ENCODE measurements at regions not wholly inside any gene's neighbourhood (a gene's known extent, or its start where the extent isn't known, plus 50 kb on each side); places are given as distances from the start of the nearest gene placed in this dataset.
A peak's percentile ranks its signal among the peaks of the same experiment; 100 is the strongest.
"Not testable (repeated sequence)": the region's sequence is repeated elsewhere in the genome, so short reads cannot be mapped to it uniquely, and the experiment has no call there.

DNA sequence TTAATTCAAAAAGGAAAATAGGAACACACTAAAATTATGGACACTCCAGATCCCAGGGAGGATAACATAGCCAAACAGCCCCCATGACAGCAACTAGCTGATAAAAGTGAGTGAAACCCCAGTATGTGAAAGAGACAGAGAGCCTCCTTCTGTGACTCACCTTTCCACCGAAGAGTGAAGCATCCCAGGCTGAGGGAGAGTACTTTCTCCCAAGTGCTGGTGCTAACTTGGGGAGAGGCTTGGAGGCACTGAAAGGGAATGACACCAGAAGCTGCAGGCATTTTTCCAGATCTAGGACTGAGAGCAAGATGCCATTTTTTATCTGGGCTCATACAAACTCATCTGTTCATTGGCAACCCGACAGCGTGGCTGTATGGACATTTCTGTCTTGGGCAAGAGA lies 339.8 kb downstream of the HTR1B start:
- DNase-seq, result no peak
- in situ Hi-C loops (cut with HindIII; ENCODE audit: low pct_ligation_motif_present, low pct_unique_long_range_greater_than_20kb, low sequenced_read_pairs), result no loop called here

- DNase-seq, result no peak
- in situ Hi-C loops (cut with HindIII; ENCODE audit: low pct_ligation_motif_present, low pct_unique_long_range_greater_than_20kb, low sequenced_read_pairs), result no loop called here
Observed at GRCh38 chr6:77106992-77107391, 356.3 kb downstream of the HTR1B start.

DNA sequence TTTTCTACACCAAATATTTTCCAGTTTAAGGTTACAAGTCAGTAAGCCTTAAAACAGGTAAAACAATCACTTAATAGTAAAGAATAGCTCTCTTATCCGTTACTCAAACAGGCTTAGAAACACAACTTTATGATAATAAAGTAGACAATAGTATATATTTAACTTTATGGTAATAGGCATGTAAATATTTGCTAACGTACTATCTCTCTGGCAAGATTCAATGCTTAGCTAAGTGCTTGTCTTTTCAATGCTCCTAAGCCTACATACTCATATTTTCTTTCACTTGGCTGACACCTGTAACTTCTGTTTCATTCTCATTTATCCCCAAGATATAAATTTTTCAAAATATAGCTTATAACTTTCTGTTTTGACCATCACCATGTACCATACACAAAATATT lies 358.2 kb downstream of the HTR1B start:
- DNase-seq, result no peak
- in situ Hi-C loops (cut with HindIII; ENCODE audit: low pct_ligation_motif_present, low pct_unique_long_range_greater_than_20kb, low sequenced_read_pairs), result no loop called here

DNA sequence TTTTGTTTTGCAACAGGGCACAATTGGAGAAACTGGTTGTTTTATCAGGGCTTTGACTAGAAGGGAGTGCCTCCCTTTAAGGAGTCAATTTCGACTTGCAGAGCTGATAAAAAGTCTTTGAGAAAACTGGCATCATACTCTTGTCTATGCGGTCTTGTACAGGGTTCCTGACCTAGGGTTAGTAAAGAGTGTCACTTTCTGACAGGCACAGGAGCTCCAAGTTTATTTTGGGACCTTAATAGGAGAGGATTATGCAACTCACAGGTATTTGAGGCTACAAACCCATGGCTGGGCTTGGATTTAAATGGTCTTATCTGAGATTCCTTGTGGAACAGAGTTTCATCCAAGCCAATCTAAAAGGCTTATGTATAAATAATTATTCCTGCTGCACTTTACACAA lies 365.4 kb downstream of the HTR1B start:
- in situ Hi-C loops (cut with HindIII; ENCODE audit: low pct_ligation_motif_present, low pct_unique_long_range_greater_than_20kb, low sequenced_read_pairs), result no loop called here
- DNase-seq, result no peak

DNA sequence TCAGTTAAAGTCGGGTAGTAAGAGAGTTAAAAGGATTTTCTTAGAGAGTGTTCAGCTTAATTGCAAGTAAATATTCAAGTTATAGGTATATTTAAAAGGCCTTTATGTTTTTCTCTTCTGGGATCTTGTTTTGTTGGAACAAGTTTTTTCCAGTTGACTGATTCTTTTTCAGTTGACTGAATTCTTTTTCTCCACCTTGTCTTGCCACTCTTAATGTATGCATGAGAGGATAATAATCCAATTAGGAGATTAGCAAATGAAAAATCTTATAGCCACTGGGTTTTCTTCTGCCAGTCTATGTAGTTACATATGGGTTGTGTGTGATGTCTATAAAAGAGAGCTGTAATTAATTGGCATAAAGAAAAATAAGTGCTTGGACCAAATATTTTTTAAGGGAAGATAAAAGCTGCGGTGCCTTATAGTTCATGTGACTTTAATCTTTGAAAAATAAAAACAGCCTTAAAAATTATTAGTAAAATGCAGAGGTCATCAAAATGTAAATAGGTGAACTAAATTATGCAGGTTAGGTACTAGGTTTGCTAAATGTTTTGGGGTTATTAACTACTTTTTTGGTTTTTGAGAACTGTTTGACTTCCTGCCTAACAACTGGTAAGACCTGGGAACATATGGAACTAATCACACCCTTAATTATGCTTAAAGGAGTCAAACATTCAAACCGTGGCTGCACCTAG lies 367.2 kb downstream of the HTR1B start:
- no peak for DNase-seq
- in situ Hi-C loops (cut with HindIII; ENCODE audit: low pct_ligation_motif_present, low pct_unique_long_range_greater_than_20kb, low sequenced_read_pairs), result no loop called here

- DNase-seq, result no peak
- in situ Hi-C loops (cut with HindIII; ENCODE audit: low pct_ligation_motif_present, low pct_unique_long_range_greater_than_20kb, low sequenced_read_pairs), result no loop called here
Observed at GRCh38 chr6:77094821-77095220, 368.5 kb downstream of the HTR1B start.

DNA sequence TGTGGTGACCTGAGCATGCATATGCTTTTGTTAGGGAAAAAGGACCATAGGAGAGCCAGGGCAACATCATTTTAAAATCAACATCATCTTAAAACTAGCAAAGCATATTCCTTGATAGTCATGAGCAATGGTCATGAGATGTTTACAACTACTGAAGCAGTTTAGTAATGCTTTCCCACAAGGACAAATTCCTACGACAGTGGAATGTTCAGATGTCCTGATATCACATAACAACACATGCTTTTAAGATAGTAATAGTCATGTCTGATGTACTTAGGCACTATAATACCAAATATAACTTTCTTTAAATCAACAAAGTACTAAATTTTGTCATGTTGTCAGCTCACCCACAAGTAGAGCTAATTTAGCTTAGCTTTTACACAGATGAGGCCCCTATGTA lies 370.3 kb downstream of the HTR1B start:
- in situ Hi-C loops (cut with HindIII; ENCODE audit: low pct_ligation_motif_present, low pct_unique_long_range_greater_than_20kb, low sequenced_read_pairs), result no loop called here
- no peak for DNase-seq

DNA sequence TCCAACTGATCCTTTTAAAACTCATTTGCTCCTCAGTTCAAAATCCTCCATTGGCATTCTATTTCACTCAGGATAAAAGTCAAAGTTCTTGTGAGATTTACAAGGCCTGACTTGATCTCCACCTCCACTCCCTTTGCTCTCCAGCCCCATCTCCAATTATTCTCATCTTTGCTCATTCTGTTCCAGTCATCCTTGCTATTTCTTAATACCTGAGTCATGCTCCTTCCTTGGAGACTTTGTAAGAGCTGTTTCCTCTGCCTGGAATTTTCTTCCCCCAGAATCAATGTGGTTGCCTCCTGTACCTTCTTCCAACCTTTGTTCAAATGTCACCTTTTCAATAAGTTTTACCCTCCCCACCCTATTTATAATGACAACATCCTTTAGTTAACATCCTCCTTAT lies 373.5 kb downstream of the HTR1B start:
- in situ Hi-C loops (cut with HindIII; ENCODE audit: low pct_ligation_motif_present, low pct_unique_long_range_greater_than_20kb, low sequenced_read_pairs), result no loop called here
- no peak for DNase-seq

GRCh38 chr6:77087794-77088318 lies 375.4 kb downstream of the HTR1B start:
- in situ Hi-C loops (cut with HindIII; ENCODE audit: low pct_ligation_motif_present, low pct_unique_long_range_greater_than_20kb, low sequenced_read_pairs); DNase-seq: not testable (repeated sequence)

DNA sequence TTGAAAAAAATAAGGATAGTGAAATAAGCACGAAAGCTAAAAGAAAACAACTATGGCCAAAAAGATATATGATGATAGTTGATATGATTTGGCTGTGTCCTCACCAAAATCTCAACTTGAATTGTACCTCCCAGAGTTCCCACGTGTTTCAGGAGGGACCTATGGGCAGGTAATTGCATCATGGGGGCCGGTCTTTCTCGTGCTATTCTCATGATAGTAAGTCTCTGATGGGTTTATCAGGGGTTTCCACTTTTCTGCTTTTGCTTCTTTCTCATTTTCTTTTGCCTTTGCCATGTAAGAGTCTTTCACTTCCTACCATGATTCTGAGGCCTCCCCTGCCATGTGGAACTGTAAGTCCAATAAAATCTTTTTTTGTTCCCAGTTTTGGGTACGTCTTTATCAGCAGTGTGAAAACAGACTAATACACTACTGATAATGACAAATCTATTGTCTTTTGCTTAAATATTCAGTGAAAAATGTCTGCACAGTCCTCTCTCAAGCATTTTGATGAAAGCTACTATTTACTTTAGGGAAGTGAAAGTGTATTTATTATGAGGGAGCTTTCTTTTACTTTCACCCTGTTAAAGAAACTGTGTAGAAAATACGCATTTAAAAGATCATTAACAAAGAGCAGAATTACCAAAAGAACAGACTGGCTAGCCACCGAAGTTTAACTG lies 389.1 kb downstream of the HTR1B start:
- DNase-seq, result no peak
- in situ Hi-C loops (cut with HindIII; ENCODE audit: low pct_ligation_motif_present, low pct_unique_long_range_greater_than_20kb, low sequenced_read_pairs), result no loop called here

GRCh38 chr6:77073410-77073760 lies 389.9 kb downstream of the HTR1B start:
- DNase-seq, result no peak
- in situ Hi-C loops (cut with HindIII; ENCODE audit: low pct_ligation_motif_present, low pct_unique_long_range_greater_than_20kb, low sequenced_read_pairs), result no loop called here

DNA sequence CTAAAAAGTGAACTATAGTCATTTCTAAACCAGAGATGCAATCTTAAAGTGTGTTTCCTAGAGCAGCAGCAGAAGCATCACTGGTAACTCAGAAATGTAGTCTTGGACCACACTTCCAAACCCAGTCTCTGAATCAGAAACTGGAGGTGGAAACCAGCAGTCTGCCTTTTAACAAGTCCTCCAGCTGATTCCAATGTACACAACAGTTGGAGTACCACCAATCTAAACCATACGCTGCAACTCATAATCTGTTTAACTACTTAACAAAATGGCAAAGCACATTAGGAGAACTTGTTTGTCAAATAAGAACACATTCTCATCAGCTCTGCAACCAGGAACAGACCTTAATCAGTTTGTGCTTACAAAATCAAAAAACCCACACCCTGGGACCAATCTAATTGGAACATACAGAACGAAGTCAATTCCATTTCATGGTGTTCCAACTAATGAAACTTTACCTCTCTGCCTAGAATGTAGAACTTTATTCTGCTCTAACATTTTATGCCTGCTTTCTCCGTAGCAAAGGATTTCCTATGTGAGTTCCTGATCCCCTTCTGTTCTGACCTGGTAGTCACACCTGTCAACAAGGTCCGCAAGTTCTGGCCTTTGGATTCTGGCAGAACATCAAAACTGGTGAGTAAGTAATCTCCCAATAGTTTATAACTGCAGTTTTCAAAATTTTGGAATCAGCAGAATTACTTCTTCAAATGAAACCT lies 390.4 kb downstream of the HTR1B start:
- in situ Hi-C loops (cut with HindIII; ENCODE audit: low pct_ligation_motif_present, low pct_unique_long_range_greater_than_20kb, low sequenced_read_pairs), result no loop called here

GRCh38 chr6:77063494-77063893 lies 399.8 kb downstream of the HTR1B start:
- in situ Hi-C loops (cut with HindIII; ENCODE audit: low pct_ligation_motif_present, low pct_unique_long_range_greater_than_20kb, low sequenced_read_pairs), result no loop called here
- no peak for DNase-seq

More for the DNA sequence above, 390.4 kb downstream of the HTR1B start:
- DNase-seq, result no peak

DNA sequence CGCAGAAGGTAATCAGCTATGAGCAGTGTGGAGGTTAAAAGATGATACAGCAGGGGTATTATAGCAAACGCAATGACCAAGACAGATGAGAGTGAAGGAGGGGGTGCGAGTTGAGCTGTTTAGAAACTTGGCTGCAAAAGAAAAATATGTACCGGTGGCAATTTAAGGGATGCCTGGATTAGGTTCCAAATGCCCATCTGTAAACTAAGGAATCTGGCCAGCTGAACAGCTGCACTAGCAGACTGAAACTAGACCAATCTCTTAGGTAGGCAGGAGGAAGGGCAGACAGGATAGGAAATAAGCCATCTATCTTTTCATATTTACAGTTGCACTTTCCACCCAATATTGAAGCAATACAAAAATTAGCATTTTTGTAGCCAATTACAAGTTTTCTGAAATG lies 407.6 kb downstream of the HTR1B start:
- DNase-seq, result no peak
- in situ Hi-C loops (cut with HindIII; ENCODE audit: low pct_ligation_motif_present, low pct_unique_long_range_greater_than_20kb, low sequenced_read_pairs), result no loop called here

DNA sequence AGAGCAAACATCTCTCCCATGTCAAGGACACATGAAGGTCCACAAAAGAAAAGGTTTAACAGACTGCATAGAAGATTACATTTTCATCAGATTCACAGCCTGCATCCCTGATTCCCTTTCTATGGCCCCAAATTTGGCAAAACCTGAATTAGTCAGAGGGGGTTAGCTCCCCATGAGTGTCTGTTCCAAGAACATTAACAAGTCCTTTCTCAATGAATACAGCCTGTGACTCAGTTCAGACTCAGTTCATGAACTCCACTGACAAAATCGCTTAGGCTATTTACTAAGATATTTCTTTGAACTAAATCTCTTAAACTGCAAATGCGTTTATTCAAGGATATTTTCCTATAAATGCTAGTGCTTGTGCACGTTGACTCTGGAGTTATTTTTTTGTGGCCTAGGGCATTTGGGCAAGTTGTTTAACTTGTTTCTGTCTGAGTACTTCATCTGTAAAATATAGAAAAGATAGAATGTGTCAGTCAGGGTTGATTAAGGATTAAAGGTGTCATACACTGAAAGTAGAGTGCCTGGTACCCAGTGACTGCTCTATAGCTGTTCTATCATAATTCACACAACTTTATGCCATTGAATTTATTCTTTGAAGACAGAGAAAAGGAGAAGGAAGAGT lies 422.6 kb downstream of the HTR1B start:
- in situ Hi-C loops (cut with HindIII; ENCODE audit: low pct_ligation_motif_present, low pct_unique_long_range_greater_than_20kb, low sequenced_read_pairs), result no loop called here
- DNase-seq, result no peak

- no peak for DNase-seq
Observed at GRCh38 chr6:77038807-77039206, 424.5 kb downstream of the HTR1B start.

DNA sequence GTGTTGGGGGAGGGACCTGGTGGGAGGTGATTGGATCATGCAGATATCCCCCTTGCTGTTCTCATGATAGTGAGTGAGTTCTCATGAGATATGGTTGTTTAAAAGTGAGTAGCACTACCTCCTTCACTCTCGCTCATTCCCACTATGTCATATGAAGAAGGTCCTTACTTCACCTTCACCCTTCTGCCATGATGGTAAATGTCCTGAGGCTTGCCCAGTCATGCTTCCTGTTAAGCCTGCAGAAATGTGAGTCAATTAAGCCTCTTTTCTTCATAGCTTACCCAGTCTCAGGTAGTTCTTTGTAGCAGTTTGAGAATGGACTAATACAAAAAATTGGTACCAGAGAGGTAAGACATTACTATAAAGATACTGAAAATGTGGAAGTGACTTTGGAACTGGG lies 425.9 kb downstream of the HTR1B start:
- in situ Hi-C loops (cut with HindIII; ENCODE audit: low pct_ligation_motif_present, low pct_unique_long_range_greater_than_20kb, low sequenced_read_pairs), result no loop called here
- DNase-seq, result no peak

More at GRCh38 chr6:77038807-77039206, 424.5 kb downstream of the HTR1B start:
- in situ Hi-C loops (cut with HindIII; ENCODE audit: low pct_ligation_motif_present, low pct_unique_long_range_greater_than_20kb, low sequenced_read_pairs), result no loop called here

DNA sequence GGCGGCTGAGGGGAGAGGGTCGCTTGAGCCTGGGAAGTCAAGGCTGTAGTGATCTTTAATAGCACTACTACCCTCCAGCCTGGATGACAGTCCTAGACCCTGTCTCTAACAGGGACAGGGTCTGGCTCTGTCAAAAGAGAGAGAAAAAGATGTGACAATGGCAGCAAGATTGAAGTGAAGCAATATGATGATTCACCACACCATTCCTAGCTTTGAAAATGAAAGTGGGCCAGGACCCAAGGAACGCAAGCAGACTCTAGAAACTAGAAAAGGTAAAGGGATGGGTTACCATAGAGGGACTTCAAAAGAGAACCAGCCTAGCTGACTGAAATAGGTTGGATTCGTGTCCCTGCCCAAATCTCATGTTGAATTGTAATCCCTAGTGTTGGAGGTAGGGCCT lies 426.9 kb downstream of the HTR1B start:
- in situ Hi-C loops (cut with HindIII; ENCODE audit: low pct_ligation_motif_present, low pct_unique_long_range_greater_than_20kb, low sequenced_read_pairs), result no loop called here
- DNase-seq, result no peak

DNA sequence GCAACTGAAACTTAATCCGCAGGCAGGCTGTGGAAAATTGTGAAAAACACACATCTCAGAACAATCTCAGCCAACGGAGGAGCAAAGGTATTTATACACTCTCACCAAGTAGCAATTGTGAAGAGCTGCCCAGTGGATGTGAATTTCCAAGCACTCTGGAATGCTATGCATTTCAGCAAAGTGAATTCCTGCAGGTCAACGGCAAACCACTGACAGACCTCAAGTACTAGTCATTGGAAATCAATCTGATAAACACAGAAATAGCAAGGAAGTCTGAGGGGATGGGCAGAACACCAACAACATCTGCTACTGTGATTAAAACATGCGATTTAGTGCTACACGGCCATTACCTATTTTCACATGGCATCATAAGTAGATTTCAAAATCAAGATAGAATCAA lies 429.1 kb downstream of the HTR1B start:
- peak; percentile 95 for DNase-seq

More for the DNA sequence above, 429.1 kb downstream of the HTR1B start:
- in situ Hi-C loops (cut with HindIII; ENCODE audit: low pct_ligation_motif_present, low pct_unique_long_range_greater_than_20kb, low sequenced_read_pairs), result no loop called here
